ENCODE measurements at regions not wholly inside any gene's neighbourhood (a gene's known extent, or its start where the extent isn't known, plus 50 kb on each side); places are given as distances from the start of the nearest gene placed in this dataset.

GRCh38 chr2:47660168-47660567, 89.4 kb upstream of the KCNK12 start:
- H3K27ac Mint-ChIP-seq = no peak overlapping the region
- H3K36me3 Mint-ChIP-seq (ENCODE audit: low read depth) = no peaks in the 10 kb centered on the region
- H3K9me3 Mint-ChIP-seq = no peaks in the 10 kb centered on the region
- no peaks in the 10 kb centered on the region for H3K27me3 Mint-ChIP-seq
- DNase-seq = no peak
- H3K4me1 Mint-ChIP-seq (ENCODE audit: low read depth) = no peaks in the 10 kb centered on the region
- ATAC-seq = no peak
- H3K4me3 Mint-ChIP-seq = no peak overlapping the region
- ChIA-PET CTCF (no interaction called here), POLR2A (no interaction called here)
- intact Hi-C loops (cut with micrococcal nuclease) = no loop called here
- TF ChIP-seq, protein P1, sequence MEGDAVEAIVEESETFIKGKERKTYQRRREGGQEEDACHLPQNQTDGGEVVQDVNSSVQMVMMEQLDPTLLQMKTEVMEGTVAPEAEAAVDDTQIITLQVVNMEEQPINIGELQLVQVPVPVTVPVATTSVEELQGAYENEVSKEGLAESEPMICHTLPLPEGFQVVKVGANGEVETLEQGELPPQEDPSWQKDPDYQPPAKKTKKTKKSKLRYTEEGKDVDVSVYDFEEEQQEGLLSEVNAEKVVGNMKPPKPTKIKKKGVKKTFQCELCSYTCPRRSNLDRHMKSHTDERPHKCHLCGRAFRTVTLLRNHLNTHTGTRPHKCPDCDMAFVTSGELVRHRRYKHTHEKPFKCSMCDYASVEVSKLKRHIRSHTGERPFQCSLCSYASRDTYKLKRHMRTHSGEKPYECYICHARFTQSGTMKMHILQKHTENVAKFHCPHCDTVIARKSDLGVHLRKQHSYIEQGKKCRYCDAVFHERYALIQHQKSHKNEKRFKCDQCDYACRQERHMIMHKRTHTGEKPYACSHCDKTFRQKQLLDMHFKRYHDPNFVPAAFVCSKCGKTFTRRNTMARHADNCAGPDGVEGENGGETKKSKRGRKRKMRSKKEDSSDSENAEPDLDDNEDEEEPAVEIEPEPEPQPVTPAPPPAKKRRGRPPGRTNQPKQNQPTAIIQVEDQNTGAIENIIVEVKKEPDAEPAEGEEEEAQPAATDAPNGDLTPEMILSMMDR (IDR thresholded peaks at IDR 0.05) = no peak

- Mint-ChIP-seq H3K9me3 (no peaks in the 10 kb centered on the region), H3K27me3 (no peaks in the 10 kb centered on the region), H3K27ac (no peak overlapping the region), H3K4me3 (no peak overlapping the region), H3K36me3 (ENCODE audit: low read depth) (no peaks in the 10 kb centered on the region), H3K4me1 (ENCODE audit: low read depth) (no peaks in the 10 kb centered on the region)
- intact Hi-C loops (cut with micrococcal nuclease) = no loop called here
- ATAC-seq (no peak), DNase-seq (no peak)
- TF ChIP-seq, protein P1 (IDR thresholded peaks at IDR 0.05) = no peak
- POLR2A ChIA-PET = no interaction called here
- CTCF ChIA-PET = no interaction called here
These were observed 88.0 kb upstream of the KCNK12 start for GRCh38 chr2:47658646-47659320.

- no peaks in the 10 kb centered on the region for H3K4me1 Mint-ChIP-seq (ENCODE audit: low read depth)
- TF ChIP-seq, protein P1 (IDR thresholded peaks at IDR 0.05) = no peak
- H3K27ac Mint-ChIP-seq = no peak overlapping the region
- H3K27me3 Mint-ChIP-seq = no peaks in the 10 kb centered on the region
- no peaks in the 10 kb centered on the region for H3K36me3 Mint-ChIP-seq (ENCODE audit: low read depth)
- DNase-seq (no peak), ATAC-seq (no peak)
- ChIA-PET CTCF (no interaction called here), POLR2A (no interaction called here)
- intact Hi-C loops (cut with micrococcal nuclease) = no loop called here
- H3K9me3 Mint-ChIP-seq = no peaks in the 10 kb centered on the region
- no peak overlapping the region for H3K4me3 Mint-ChIP-seq
These were observed 87.2 kb upstream of the KCNK12 start for GRCh38 chr2:47657886-47658489.

GRCh38 chr2:47656715-47657600, 86.2 kb upstream of the KCNK12 start:
- TF ChIP-seq, protein P1 (IDR thresholded peaks at IDR 0.05) = no peak
- ATAC-seq (no peak), DNase-seq (no peak)
- Mint-ChIP-seq H3K4me3 (no peak overlapping the region), H3K27me3 (no peaks in the 10 kb centered on the region), H3K36me3 (ENCODE audit: low read depth) (no peaks in the 10 kb centered on the region), H3K4me1 (ENCODE audit: low read depth) (no peaks in the 10 kb centered on the region), H3K27ac (no peak overlapping the region), H3K9me3 (no peaks in the 10 kb centered on the region)
- CTCF ChIA-PET = no interaction called here
- intact Hi-C loops (cut with micrococcal nuclease) = no loop called here
- POLR2A ChIA-PET = no interaction called here

GRCh38 chr2:47655563-47655880, 84.7 kb upstream of the KCNK12 start:
- Mint-ChIP-seq H3K27ac (no peak overlapping the region), H3K27me3 (no peaks in the 10 kb centered on the region), H3K4me3 (no peak overlapping the region), H3K36me3 (ENCODE audit: low read depth) (no peaks in the 10 kb centered on the region), H3K4me1 (ENCODE audit: low read depth) (no peaks in the 10 kb centered on the region), H3K9me3 (no peaks in the 10 kb centered on the region)
- CTCF ChIA-PET = interaction anchor here (2.6 kb wide), 1 partner anchor 112 kb away, joined by 8 read pairs; no protein-coding TSS in a partner anchor
- POLR2A ChIA-PET = no interaction called here
- DNase-seq = no peak
- intact Hi-C loops (cut with micrococcal nuclease) = no loop called here
- TF ChIP-seq, protein P1 (IDR thresholded peaks at IDR 0.05) = no peak
- no peak for ATAC-seq

Data from activated CD8-positive, alpha-beta T cell treated with anti-CD3 and anti-CD28 coated beads for 36 hours (primary cell).